ENCODE measurements at regions not wholly inside any gene's neighbourhood (a gene's known extent, or its start where the extent isn't known, plus 50 kb on each side); places are given as distances from the start of the nearest gene placed in this dataset.

DNA sequence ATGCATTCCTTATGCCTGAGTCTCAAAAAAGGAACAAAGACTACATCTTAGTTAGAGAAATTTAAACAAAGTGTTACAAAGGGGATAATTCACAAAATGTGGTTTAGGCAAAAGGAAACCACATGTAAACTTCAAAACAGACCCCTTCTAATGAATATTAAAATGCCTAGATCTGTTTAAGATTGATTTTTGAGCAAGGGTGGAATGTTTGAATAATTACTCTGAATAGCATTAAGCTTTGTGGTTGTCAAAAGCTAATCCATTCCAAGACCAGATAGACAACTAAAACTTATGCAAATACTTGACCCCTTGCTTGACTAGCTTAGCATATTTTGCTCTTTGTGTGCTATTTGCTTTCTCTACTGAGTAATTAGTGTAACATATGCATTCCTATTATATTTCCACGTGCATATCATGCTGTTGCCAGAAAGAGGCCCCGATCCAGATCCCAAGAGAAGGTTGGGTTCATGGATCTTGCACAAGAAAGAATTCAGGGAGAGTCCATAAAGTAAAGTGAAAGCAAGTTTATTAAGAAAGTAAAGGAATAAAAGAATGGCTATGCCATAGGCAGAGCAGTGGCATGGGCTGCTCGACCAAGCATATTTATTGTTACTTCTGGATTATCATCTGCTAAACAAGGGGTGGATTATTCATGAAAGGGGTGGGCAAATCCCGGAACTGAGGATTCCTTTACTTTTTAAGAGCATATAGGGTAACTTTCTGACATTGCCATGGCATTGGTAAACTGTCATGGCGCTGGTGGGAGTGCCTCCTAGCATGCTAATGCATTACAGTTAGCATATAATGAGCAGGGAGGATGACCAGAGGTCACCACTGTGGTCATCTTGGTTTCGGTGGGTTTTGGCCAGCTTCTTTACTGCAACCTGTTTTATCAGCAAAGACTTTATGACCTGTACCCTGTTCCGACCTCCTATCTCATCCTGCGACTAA, 1193.4 kb upstream of the EYS start:
- Histone ChIP-seq H3K4me3 (no peak overlapping the region), H3K27ac (no peak overlapping the region), H3K36me3 (no peaks in the 10 kb centered on the region), H3K4me1 (no peaks in the 10 kb centered on the region), H3K27me3 (no peaks in the 10 kb centered on the region), H3K9me3 (peaks cover 0 to 5% of the 10 kb centered on the region in 2 donors)
- TF ChIP-seq EP300 (IDR thresholded peaks at IDR 0.05; ENCODE audit: low read depth) (no peak), POLR2AphosphoS5 (IDR thresholded peaks at IDR 0.05) (no peak), POLR2A (IDR thresholded peaks at IDR 0.05) (no peak)
- TF ChIP-seq, protein P1, sequence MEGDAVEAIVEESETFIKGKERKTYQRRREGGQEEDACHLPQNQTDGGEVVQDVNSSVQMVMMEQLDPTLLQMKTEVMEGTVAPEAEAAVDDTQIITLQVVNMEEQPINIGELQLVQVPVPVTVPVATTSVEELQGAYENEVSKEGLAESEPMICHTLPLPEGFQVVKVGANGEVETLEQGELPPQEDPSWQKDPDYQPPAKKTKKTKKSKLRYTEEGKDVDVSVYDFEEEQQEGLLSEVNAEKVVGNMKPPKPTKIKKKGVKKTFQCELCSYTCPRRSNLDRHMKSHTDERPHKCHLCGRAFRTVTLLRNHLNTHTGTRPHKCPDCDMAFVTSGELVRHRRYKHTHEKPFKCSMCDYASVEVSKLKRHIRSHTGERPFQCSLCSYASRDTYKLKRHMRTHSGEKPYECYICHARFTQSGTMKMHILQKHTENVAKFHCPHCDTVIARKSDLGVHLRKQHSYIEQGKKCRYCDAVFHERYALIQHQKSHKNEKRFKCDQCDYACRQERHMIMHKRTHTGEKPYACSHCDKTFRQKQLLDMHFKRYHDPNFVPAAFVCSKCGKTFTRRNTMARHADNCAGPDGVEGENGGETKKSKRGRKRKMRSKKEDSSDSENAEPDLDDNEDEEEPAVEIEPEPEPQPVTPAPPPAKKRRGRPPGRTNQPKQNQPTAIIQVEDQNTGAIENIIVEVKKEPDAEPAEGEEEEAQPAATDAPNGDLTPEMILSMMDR (IDR thresholded peaks at IDR 0.05): no peak
- 50 to 63% methylated on average over 7 to 8 of the region's 8 CpGs for WGBS, 2 donors (ENCODE audit: low coverage in 1 of 2)
- DNase-seq: no peak
- in situ Hi-C loops (cut with MboI; ENCODE audit: low pct_ligation_motif_present in 1 of 4, low pct_unique_long_range_greater_than_20kb in 1 of 4, low sequenced_read_pairs in 3 of 4) (no loop called here), intact Hi-C loops (cut with DNase I; ENCODE audit: low total_unique reads) (no loop called here)

- Histone ChIP-seq H3K4me3 (no peak overlapping the region), H3K27ac (no peak overlapping the region), H3K9me3 (peaks cover 0 to 1% of the 10 kb centered on the region in 2 donors), H3K36me3 (no peaks in the 10 kb centered on the region), H3K27me3 (no peaks in the 10 kb centered on the region), H3K4me1 (no peaks in the 10 kb centered on the region)
- DNase-seq: no peak
- intact Hi-C loops (cut with DNase I; ENCODE audit: low total_unique reads): no loop called here
- WGBS, 2 donors (ENCODE audit: low coverage in 1 of 2): 33 to 69% methylated on average over 1 to 2 of the region's 2 CpGs
- in situ Hi-C loops (cut with MboI; ENCODE audit: low pct_ligation_motif_present in 1 of 4, low pct_unique_long_range_greater_than_20kb in 1 of 4, low sequenced_read_pairs in 3 of 4): no loop called here
- no peak for TF ChIP-seq POLR2AphosphoS5 (IDR thresholded peaks at IDR 0.05)
- TF ChIP-seq, protein P1 (IDR thresholded peaks at IDR 0.05): no peak
- no peak for TF ChIP-seq POLR2A (IDR thresholded peaks at IDR 0.05)
- TF ChIP-seq EP300 (IDR thresholded peaks at IDR 0.05; ENCODE audit: low read depth): no peak
Observed at GRCh38 chr6:66897576-66897975, 1190.5 kb upstream of the EYS start.

DNA sequence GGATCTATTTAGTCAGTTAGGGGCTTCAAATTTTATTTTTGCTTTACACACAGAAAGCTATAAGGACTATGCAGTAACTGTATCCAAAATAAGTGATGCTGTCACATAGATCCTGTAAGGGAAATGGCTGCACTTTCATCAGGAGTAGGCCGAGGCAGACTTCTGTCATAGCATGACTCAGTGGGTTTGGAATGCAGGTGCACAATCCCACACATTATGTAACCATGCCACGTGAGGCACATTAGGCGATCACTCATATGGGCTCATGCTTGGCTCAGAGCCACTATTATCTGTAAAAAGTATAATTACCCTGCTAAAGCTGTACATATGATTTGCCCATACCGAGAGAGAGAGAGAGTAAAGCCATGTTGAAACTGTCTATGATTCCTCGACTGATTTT, 1189.4 kb upstream of the EYS start:
- WGBS, 2 donors (ENCODE audit: low coverage in 1 of 2): 81% methylated on average over 5 of the region's 5 CpGs; no CpG with 5 or more reads in 1 of the 2 donors
- TF ChIP-seq EP300 (IDR thresholded peaks at IDR 0.05; ENCODE audit: low read depth): no peak
- TF ChIP-seq POLR2A (IDR thresholded peaks at IDR 0.05): no peak
- no peak for TF ChIP-seq POLR2AphosphoS5 (IDR thresholded peaks at IDR 0.05)
- TF ChIP-seq, protein P1 (IDR thresholded peaks at IDR 0.05): no peak
- Histone ChIP-seq H3K27me3 (no peaks in the 10 kb centered on the region), H3K9me3 (no peaks in the 10 kb centered on the region), H3K27ac (no peak overlapping the region), H3K4me1 (no peaks in the 10 kb centered on the region), H3K4me3 (no peak overlapping the region), H3K36me3 (no peaks in the 10 kb centered on the region)
- intact Hi-C loops (cut with DNase I; ENCODE audit: low total_unique reads) (no loop called here), in situ Hi-C loops (cut with MboI; ENCODE audit: low pct_ligation_motif_present in 1 of 4, low pct_unique_long_range_greater_than_20kb in 1 of 4, low sequenced_read_pairs in 3 of 4) (no loop called here)
- no peak for DNase-seq

- no peak overlapping the region for H3K4me3 ChIP-seq
- H3K4me1 ChIP-seq: no peaks in the 10 kb centered on the region
- H3K36me3 ChIP-seq: no peaks in the 10 kb centered on the region
- in situ Hi-C loops (cut with MboI; ENCODE audit: low pct_ligation_motif_present in 1 of 4, low pct_unique_long_range_greater_than_20kb in 1 of 4, low sequenced_read_pairs in 3 of 4) (no loop called here), intact Hi-C loops (cut with DNase I; ENCODE audit: low total_unique reads) (no loop called here)
- no peak for DNase-seq
- H3K27ac ChIP-seq: no peak overlapping the region
- TF ChIP-seq POLR2AphosphoS5 (IDR thresholded peaks at IDR 0.05): no peak
- TF ChIP-seq, protein P1 (IDR thresholded peaks at IDR 0.05): no peak
- TF ChIP-seq EP300 (IDR thresholded peaks at IDR 0.05; ENCODE audit: low read depth): no peak
- TF ChIP-seq POLR2A (IDR thresholded peaks at IDR 0.05): no peak
- peaks cover 3 to 4% of the 10 kb centered on the region in 2 donors for H3K9me3 ChIP-seq
- no peaks in the 10 kb centered on the region for H3K27me3 ChIP-seq
- 62 to 86% methylated on average over 1 of the region's 1 CpG for WGBS, 2 donors (ENCODE audit: low coverage in 1 of 2)
Observed at GRCh38 chr6:66883453-66883852, 1176.4 kb upstream of the EYS start.
